H1 (cell line): ENCODE measurements at regions not wholly inside any gene's neighbourhood (a gene's known extent, or its start where the extent isn't known, plus 50 kb on each side); places are given as distances from the start of the nearest gene placed in this dataset.

ENCODE experiments used
- CTCF ChIA-PET: fragments of 300-600 bp; sonication (Branson Sonifier 250); formaldehyde crosslinking; loops from one replicate; lab custom pipeline; 2021; ENCODE audit not compliant: partially characterized antibody; lab: Charles Lee
- POLR2A ChIA-PET: fragments of 300-600 bp; sonication (Branson Sonifier 250); formaldehyde crosslinking; loops from one replicate; lab custom pipeline; 2021; ENCODE audit warnings: inconsistent platforms; ENCODE audit not compliant: partially characterized antibody; lab: Charles Lee
- DNase-seq, 2 experiments: peaks; one replicate each; pipeline versions ENCODE4 v3.0.0 to v3.0.0-alpha.2; 2010 to 2022; ENCODE audit warnings: low spot score in 2 of 2, low read depth in 1 of 2, mixed read lengths in 1 of 2
- FAIRE-seq: peaks from 2 replicates; lab custom pipeline; 2011; peaks lifted over from hg19 to GRCh38; lab: Jason Lieb, UNC
- H2AFZ ChIP-seq: 2 replicates; pipeline ENCODE4 v1.8.1; 2012; ENCODE audit warnings: low read length, inconsistent platforms
- H2AK5ac ChIP-seq: 2 replicates; pipeline ENCODE4 v1.6.1; 2013; ENCODE audit warnings: low read depth, low read length
- H2BK120ac ChIP-seq: replicated peaks from 2 replicates; pipeline ENCODE3; 2013; ENCODE audit warnings: low read depth, low read length, inconsistent platforms
- H2BK12ac ChIP-seq: 2 replicates; pipeline ENCODE4 v1.6.1; 2013; ENCODE audit warnings: low read depth, low read length
- H2BK15ac ChIP-seq: 2 replicates; pipeline ENCODE4 v1.6.1; 2013; ENCODE audit warnings: low read length
- H2BK20ac ChIP-seq: 2 replicates; pipeline ENCODE4 v1.6.1; 2013; ENCODE audit warnings: low read length
- H2BK5ac ChIP-seq: 2 replicates; pipeline ENCODE4 v1.6.1; 2013; ENCODE audit warnings: low read depth, low read length
- H3K14ac ChIP-seq: 2 replicates; pipeline ENCODE4 v1.6.1; 2013; ENCODE audit warnings: inconsistent platforms; ENCODE audit not compliant: insufficient read length
- H3K18ac ChIP-seq: 2 replicates; pipeline ENCODE4 v1.6.1; 2013; ENCODE audit warnings: low read length; ENCODE audit errors: extremely low read depth
- H3K23ac ChIP-seq: 2 replicates; pipeline ENCODE4 v1.6.1; 2013; ENCODE audit warnings: inconsistent platforms; ENCODE audit not compliant: insufficient read length
- H3K23me2 ChIP-seq: 2 replicates; pipeline ENCODE4 v1.6.1; 2013; ENCODE audit warnings: low read depth, low read length
- H3K27ac ChIP-seq: 2 replicates; pipeline ENCODE4 v1.6.1; 2011; ENCODE audit warnings: low read depth, low read length, inconsistent platforms
- H3K27me3 ChIP-seq, 4 experiments: replicated peaks in 1 of 4; 1 replicate in 1 of 4; 2 replicates in 3 of 4; pipeline versions ENCODE4 v1.6.1 to v1.8.1; 2011 to 2013; ENCODE audit warnings: low read length in 3 of 4, mild to moderate bottlenecking in 3 of 4, inconsistent platforms in 2 of 4, mixed read lengths in 2 of 4, moderate library complexity in 1 of 4; ENCODE audit not compliant: control insufficient read depth in 3 of 4, insufficient read depth in 3 of 4; ENCODE audit errors: extremely low read depth in 1 of 4
- H3K36me3 ChIP-seq, 4 experiments: 2 replicates each; pipeline versions ENCODE4 v1.6.1 to v1.8.1; 2011 to 2013; ENCODE audit warnings: mild to moderate bottlenecking in 4 of 4, low read length in 3 of 4, moderate library complexity in 2 of 4, control low read depth in 1 of 4, inconsistent platforms in 1 of 4; ENCODE audit not compliant: insufficient read depth in 4 of 4, control insufficient read depth in 2 of 4
- H3K4ac ChIP-seq: replicated peaks from 2 replicates; pipeline ENCODE3; 2013; ENCODE audit warnings: low read length, low read depth, mixed read lengths, inconsistent platforms; ENCODE audit not compliant: insufficient read length
- H3K4me1 ChIP-seq, 4 experiments: replicated peaks in 1 of 4; 1 replicate in 1 of 4; 2 replicates in 3 of 4; pipeline versions ENCODE4 v1.6.1 to v1.8.1; 2011 to 2013; ENCODE audit warnings: low read length in 3 of 4, inconsistent platforms in 2 of 4, mixed read lengths in 1 of 4; ENCODE audit not compliant: insufficient read depth in 4 of 4, control insufficient read depth in 3 of 4
- H3K4me2 ChIP-seq, 2 experiments: 2 replicates each; pipeline versions ENCODE4 v1.6.1 to v1.8.1; 2011 to 2013; ENCODE audit warnings: low read depth in 2 of 2, low read length in 2 of 2, control low read depth in 1 of 2, inconsistent platforms in 1 of 2, mild to moderate bottlenecking in 1 of 2; ENCODE audit not compliant: insufficient read depth in 1 of 2
- H3K4me3 ChIP-seq, 4 experiments: fragments of 200-600, 300-600 bp in 1 of 4; sonication (generic), shearing (Covaris generic), sonication (Bioruptor Twin) in 1 of 4; 2 replicates each; pipeline versions ENCODE4 v1.5.1 to v1.8.1; 2011 to 2016; ENCODE audit warnings: low read length in 4 of 4, low read depth in 3 of 4, control low read depth in 2 of 4, inconsistent platforms in 2 of 4, mild to moderate bottlenecking in 2 of 4, mixed read lengths in 1 of 4, moderate library complexity in 1 of 4; ENCODE audit not compliant: insufficient read depth in 2 of 4; ENCODE audit errors: extremely low read depth in 1 of 4
- H3K56ac ChIP-seq: replicated peaks from 2 replicates; pipeline ENCODE3; 2013; ENCODE audit warnings: low read depth, mild to moderate bottlenecking, mixed read lengths, low read length, inconsistent platforms; ENCODE audit not compliant: insufficient read length
- H3K79me1 ChIP-seq: 2 replicates; pipeline ENCODE4 v1.6.1; 2013; ENCODE audit warnings: low read depth, low read length, control low read depth
- H3K79me2 ChIP-seq, 2 experiments: 2 replicates each; pipeline versions ENCODE4 v1.6.1 to v1.8.1; 2012 to 2013; ENCODE audit warnings: low read length in 2 of 2, mild to moderate bottlenecking in 2 of 2, inconsistent platforms in 1 of 2; ENCODE audit not compliant: insufficient read depth in 2 of 2, control insufficient read depth in 1 of 2
- H3K9ac ChIP-seq, 4 experiments: replicated peaks in 1 of 4; 1 replicate in 1 of 4; 2 replicates in 3 of 4; pipeline versions ENCODE4 v1.6.1 to v1.8.1; 2011 to 2013; ENCODE audit warnings: low read depth in 3 of 4, low read length in 3 of 4, control low read depth in 2 of 4, mild to moderate bottlenecking in 2 of 4, moderate library complexity in 2 of 4, inconsistent platforms in 1 of 4; ENCODE audit errors: extremely low read depth in 1 of 4
- H3K9me3 ChIP-seq, 2 experiments: 2 replicates each; pipeline versions ENCODE4 v1.6.1 to v1.8.1; 2012 to 2013; ENCODE audit warnings: mild to moderate bottlenecking in 2 of 2, moderate library complexity in 2 of 2, control low read depth in 1 of 2, inconsistent platforms in 1 of 2, low read depth in 1 of 2, low read length in 1 of 2, mixed read lengths in 1 of 2; ENCODE audit not compliant: insufficient read depth in 2 of 2
- H4K20me1 ChIP-seq, 2 experiments: replicated peaks in 1 of 2; 2 replicates each; pipeline versions ENCODE3 to v1.8.1; 2011 to 2013; ENCODE audit warnings: inconsistent platforms in 2 of 2, low read length in 2 of 2, mild to moderate bottlenecking in 1 of 2; ENCODE audit not compliant: insufficient read depth in 2 of 2, control insufficient read depth in 1 of 2
- H4K5ac ChIP-seq: 2 replicates; pipeline ENCODE4 v1.6.1; 2013; ENCODE audit warnings: low read length, low read depth, mixed read lengths, inconsistent platforms; ENCODE audit not compliant: insufficient read length
- H4K8ac ChIP-seq: 2 replicates; pipeline ENCODE4 v1.8.0; 2013; ENCODE audit warnings: mild to moderate bottlenecking, moderate library complexity, low read length, inconsistent platforms; ENCODE audit not compliant: insufficient read depth; ENCODE audit errors: extremely low read depth
- H4K91ac ChIP-seq: replicated peaks from 2 replicates; pipeline ENCODE3; 2013; ENCODE audit warnings: low read length, mixed read lengths, inconsistent platforms; ENCODE audit not compliant: insufficient read length
- BCL11A ChIP-seq, 2 experiments: IDR thresholded peaks; one replicate each; pipeline ENCODE4 v1.6.1; 2011; ENCODE audit warnings: low read depth in 2 of 2, low read length in 2 of 2, mild to moderate bottlenecking in 2 of 2
- HDAC6 ChIP-seq: IDR thresholded peaks from one replicate; pipeline ENCODE4 v1.7.1; 2012; ENCODE audit warnings: low read depth, mild to moderate bottlenecking, inconsistent platforms, low read length, moderate library complexity
- JUND ChIP-seq: IDR thresholded peaks from 2 replicates; pipeline ENCODE4 v1.6.1; 2011; ENCODE audit warnings: mild to moderate bottlenecking, improper control_type of control experiment, low read length
- POLR2AphosphoS5 ChIP-seq: IDR thresholded peaks from 2 replicates; pipeline ENCODE4 v1.6.1; 2011; ENCODE audit warnings: low read depth, low read length
- RBBP5 ChIP-seq: IDR thresholded peaks from 2 replicates; pipeline ENCODE4 v1.7.1; 2012; ENCODE audit warnings: low read depth, mild to moderate bottlenecking, inconsistent platforms, low read length, moderate library complexity, borderline replicate concordance
- SAP30 ChIP-seq: fragments of 300-600 bp; sonication (generic); IDR thresholded peaks from 2 replicates; pipeline ENCODE4 v1.7.1; 2012; ENCODE audit warnings: low read length, moderate library complexity, mild to moderate bottlenecking, inconsistent platforms; ENCODE audit not compliant: insufficient read depth, insufficient replicate concordance
- SIN3A ChIP-seq, 2 experiments: IDR thresholded peaks in 1 of 2; conservative IDR thresholded peaks in 1 of 2; 2 replicates each; pipeline ENCODE4 v1.6.1; 2011 to 2012; ENCODE audit warnings: low read length in 2 of 2, improper control_type of control experiment in 1 of 2, low read depth in 1 of 2, mild to moderate bottlenecking in 1 of 2
- TCF12 ChIP-seq: IDR thresholded peaks from 2 replicates; pipeline ENCODE4 v1.6.1; 2011; ENCODE audit warnings: low read depth, mild to moderate bottlenecking, low read length
- WGBS, 2 experiments: shearing (Covaris generic) in 1 of 2; methylation state at CpG; one replicate each; pipeline versions ENCODE4 v1.1.6 to v1.1.7; 2013 to 2015; ENCODE audit warnings: low lambda C conversion rate in 2 of 2, mixed read lengths in 2 of 2, inconsistent platforms in 1 of 2, low coverage in 1 of 2, missing lambda C conversion rate in 1 of 2; ENCODE audit not compliant: insufficient replicate concordance in 2 of 2, insufficient coverage in 1 of 2, insufficient read length in 1 of 2; ENCODE audit errors: extremely low coverage in 1 of 2, missing lambda C conversion rate in 1 of 2; 5-methylcytosine and 5-hydroxymethylcytosine counted together
- TF ChIP-seq, protein P1 (sequence below), 3 experiments: IDR thresholded peaks; 1 replicate in 2 of 3; 2 replicates in 1 of 3; pipeline versions ENCODE4 v1.5.1 to v1.6.1; 2011; ENCODE audit warnings: low read length in 3 of 3, mild to moderate bottlenecking in 3 of 3, inconsistent platforms in 2 of 3, low read depth in 1 of 3, moderate library complexity in 1 of 3; ENCODE audit not compliant: insufficient read depth in 1 of 3; ENCODE audit errors: control extremely low read depth in 1 of 3
- TF ChIP-seq, protein P2 (sequence below): IDR thresholded peaks from 2 replicates; pipeline ENCODE4 v1.6.1; 2012; ENCODE audit warnings: low read length, inconsistent platforms

DNA sequence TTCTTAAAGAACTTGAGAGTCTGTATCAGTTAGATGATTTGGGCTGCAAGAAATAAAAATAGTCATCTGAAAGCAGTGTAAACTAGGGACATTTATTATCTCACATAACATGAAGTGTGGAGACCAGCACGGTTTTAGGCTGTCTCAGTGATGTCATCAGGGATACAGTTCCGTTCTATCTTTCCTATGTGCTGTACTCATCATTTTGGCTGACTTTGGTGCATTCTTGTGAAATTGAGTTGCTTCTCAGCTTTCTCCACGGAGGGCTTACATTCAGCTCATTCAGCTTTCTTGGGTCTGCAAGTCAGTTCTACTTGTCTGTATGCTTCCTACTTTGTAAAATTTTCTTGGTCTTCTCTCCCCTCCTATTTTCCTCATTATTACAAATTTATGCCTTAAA lies 51.8 kb upstream of the LIN7C start:
- ChIA-PET POLR2A (no interaction called here), CTCF (no interaction called here)
- H3K36me3 ChIP-seq, result no peaks in the 10 kb centered on the region
- 86% methylated on average over 3 of the region's 3 CpGs; no CpG with 5 or more reads in 1 of the 2 experiments for WGBS, 2 experiments
- H3K4ac ChIP-seq, result no peak overlapping the region
- H2AK5ac ChIP-seq, result no peak overlapping the region
- no peak overlapping the region for H3K18ac ChIP-seq
- no peak overlapping the region for H2BK15ac ChIP-seq
- H3K23ac ChIP-seq, result no peak overlapping the region
- no peaks in the 10 kb centered on the region for H3K27me3 ChIP-seq
- H4K8ac ChIP-seq, result no peak overlapping the region
- no peak overlapping the region for H4K91ac ChIP-seq
- H2BK12ac ChIP-seq, result no peak overlapping the region
- no peak overlapping the region for H3K4me2 ChIP-seq
- H2BK20ac ChIP-seq, result no peak overlapping the region
- H4K20me1 ChIP-seq, result no peaks in the 10 kb centered on the region
- H3K27ac ChIP-seq, result no peak overlapping the region
- H2BK120ac ChIP-seq, result no peak overlapping the region
- peaks cover 0 to 3% (median 0%) of the 10 kb centered on the region in 4 experiments; a peak in 1 of 7 replicates for H3K4me1 ChIP-seq
- no peaks in the 10 kb centered on the region for H3K79me1 ChIP-seq
- H4K5ac ChIP-seq, result no peak overlapping the region
- H3K14ac ChIP-seq, result no peak overlapping the region
- H3K56ac ChIP-seq, result no peak overlapping the region
- H2BK5ac ChIP-seq, result no peak overlapping the region
- H2AFZ ChIP-seq, result no peak overlapping the region
- H3K9ac ChIP-seq, result no peak overlapping the region
- H3K23me2 ChIP-seq, result no peaks in the 10 kb centered on the region
- DNase-seq (no peak), FAIRE-seq (no peak)
- H3K9me3 ChIP-seq, result no peaks in the 10 kb centered on the region
- H3K79me2 ChIP-seq, result no peaks in the 10 kb centered on the region
- H3K4me3 ChIP-seq, result no peak overlapping the region
- TF ChIP-seq JUND, result no peak
- TF ChIP-seq SAP30, result no peak
- no peak for TF ChIP-seq HDAC6
- TF ChIP-seq SIN3A (conservative IDR thresholded peaks at IDR 0.05 in 1 of 2, IDR thresholded peaks at IDR 0.05 in 1 of 2; ENCODE audit: low read depth in 1 of 2, low read length in 2 of 2), result no peak
- TF ChIP-seq TCF12, result no peak
- TF ChIP-seq, protein P1, sequence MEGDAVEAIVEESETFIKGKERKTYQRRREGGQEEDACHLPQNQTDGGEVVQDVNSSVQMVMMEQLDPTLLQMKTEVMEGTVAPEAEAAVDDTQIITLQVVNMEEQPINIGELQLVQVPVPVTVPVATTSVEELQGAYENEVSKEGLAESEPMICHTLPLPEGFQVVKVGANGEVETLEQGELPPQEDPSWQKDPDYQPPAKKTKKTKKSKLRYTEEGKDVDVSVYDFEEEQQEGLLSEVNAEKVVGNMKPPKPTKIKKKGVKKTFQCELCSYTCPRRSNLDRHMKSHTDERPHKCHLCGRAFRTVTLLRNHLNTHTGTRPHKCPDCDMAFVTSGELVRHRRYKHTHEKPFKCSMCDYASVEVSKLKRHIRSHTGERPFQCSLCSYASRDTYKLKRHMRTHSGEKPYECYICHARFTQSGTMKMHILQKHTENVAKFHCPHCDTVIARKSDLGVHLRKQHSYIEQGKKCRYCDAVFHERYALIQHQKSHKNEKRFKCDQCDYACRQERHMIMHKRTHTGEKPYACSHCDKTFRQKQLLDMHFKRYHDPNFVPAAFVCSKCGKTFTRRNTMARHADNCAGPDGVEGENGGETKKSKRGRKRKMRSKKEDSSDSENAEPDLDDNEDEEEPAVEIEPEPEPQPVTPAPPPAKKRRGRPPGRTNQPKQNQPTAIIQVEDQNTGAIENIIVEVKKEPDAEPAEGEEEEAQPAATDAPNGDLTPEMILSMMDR (IDR thresholded peaks at IDR 0.05; ENCODE audit: control extremely low read depth in 1 of 3, insufficient read depth in 1 of 3, low read depth in 1 of 3, low read length in 3 of 3), result no peak
- TF ChIP-seq RBBP5, result no peak
- no peak for TF ChIP-seq BCL11A (IDR thresholded peaks at IDR 0.05; ENCODE audit: low read depth in 2 of 2, low read length in 2 of 2)
- TF ChIP-seq POLR2AphosphoS5, result no peak
- TF ChIP-seq, protein P2, sequence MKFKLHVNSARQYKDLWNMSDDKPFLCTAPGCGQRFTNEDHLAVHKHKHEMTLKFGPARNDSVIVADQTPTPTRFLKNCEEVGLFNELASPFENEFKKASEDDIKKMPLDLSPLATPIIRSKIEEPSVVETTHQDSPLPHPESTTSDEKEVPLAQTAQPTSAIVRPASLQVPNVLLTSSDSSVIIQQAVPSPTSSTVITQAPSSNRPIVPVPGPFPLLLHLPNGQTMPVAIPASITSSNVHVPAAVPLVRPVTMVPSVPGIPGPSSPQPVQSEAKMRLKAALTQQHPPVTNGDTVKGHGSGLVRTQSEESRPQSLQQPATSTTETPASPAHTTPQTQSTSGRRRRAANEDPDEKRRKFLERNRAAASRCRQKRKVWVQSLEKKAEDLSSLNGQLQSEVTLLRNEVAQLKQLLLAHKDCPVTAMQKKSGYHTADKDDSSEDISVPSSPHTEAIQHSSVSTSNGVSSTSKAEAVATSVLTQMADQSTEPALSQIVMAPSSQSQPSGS, result no peak
